NCI-H69 (cell line): ENCODE measurements at regions not wholly inside any gene's neighbourhood (a gene's known extent, or its start where the extent isn't known, plus 50 kb on each side); places are given as distances from the start of the nearest gene placed in this dataset.

ENCODE experiments used
- DNase-seq: peaks from one replicate; lab custom pipeline; 2025; lab: John Stamatoyannopoulos, UW

GRCh38 chr12:11946161-11946560 lies 124.6 kb upstream of the BCL2L14 start:
- DNase-seq: no peak

DNA sequence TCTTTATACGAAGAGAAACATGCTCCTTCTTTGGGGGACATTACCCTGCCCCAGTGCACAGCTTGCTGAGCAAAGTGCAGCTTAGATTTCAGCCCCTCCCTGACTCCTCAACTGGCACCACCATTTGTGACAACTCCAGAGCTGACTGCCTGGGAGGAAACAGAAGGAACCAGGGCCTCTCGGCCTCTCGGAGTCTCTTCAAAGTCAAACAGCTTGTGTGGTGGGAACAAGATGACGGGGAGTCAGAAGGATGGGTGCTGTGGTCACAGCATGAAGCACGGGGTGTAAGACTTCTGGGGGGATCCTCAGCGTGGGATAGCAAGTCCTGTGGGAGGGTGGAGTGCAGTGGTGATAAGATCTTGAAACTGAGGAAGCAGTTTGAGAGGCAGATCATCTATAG lies 123.5 kb upstream of the BCL2L14 start:
- no peak for DNase-seq

DNA sequence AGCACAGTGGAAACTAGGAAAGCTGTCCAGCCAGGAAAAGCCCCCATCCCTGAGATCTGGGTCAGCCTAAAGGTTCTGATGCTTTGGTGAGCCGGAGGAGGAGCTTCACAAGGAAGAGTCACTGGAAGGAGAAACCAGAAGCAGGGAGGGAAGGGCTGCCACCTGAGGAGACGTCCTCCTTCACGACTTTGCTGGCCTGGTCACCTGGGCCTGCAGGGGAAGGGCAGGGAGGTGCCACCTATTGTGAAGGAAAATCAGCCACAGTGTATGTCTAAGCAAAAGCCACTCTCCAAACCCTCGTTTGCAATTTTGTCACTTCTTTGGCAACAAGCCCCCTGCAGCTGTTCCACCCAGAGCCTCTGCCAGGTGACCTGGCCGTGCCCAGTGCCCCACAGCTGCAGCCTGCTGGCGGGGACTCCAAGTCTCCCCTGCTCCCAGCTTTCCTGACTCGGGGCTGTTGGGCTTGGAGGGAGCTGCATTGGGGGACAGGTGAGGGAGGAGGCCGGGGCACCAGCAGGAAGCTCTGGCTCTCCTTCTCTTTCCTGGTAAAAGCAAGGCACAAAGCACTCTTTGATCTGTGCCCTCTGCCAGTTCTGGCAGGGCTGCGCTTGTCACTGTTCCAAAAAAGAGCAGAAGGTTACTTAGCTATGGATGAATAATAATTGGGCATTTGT lies 120.9 kb upstream of the BCL2L14 start:
- DNase-seq: peak; percentile 48

GRCh38 chr12:11951209-11951608 lies 119.5 kb upstream of the BCL2L14 start:
- DNase-seq: no peak

- DNase-seq: no peak
Measured at GRCh38 chr12:11953523-11953922, 117.2 kb upstream of the BCL2L14 start.

DNA sequence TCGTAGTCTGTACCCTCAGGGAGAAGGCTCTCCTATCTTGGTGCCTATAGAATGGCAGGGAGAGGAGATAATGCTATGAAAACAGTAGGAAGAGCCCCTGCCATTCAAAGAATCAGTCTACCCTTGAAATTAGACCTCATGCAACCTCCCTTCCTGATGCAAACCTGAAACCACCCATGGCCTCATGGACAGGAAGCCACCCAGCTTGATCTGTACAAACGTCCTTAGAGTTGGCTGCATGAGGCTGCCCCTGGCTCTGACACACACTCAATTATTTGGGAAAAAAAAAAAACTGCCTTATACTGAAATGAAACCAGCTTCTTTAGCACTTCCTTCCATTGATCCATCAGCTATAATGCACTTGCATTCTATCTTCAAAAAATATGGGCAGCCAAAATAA lies 116.6 kb upstream of the BCL2L14 start:
- DNase-seq: peak; percentile 7

- no peak for DNase-seq
Measured at GRCh38 chr12:11958221-11959091, 112.3 kb upstream of the BCL2L14 start.

DNA sequence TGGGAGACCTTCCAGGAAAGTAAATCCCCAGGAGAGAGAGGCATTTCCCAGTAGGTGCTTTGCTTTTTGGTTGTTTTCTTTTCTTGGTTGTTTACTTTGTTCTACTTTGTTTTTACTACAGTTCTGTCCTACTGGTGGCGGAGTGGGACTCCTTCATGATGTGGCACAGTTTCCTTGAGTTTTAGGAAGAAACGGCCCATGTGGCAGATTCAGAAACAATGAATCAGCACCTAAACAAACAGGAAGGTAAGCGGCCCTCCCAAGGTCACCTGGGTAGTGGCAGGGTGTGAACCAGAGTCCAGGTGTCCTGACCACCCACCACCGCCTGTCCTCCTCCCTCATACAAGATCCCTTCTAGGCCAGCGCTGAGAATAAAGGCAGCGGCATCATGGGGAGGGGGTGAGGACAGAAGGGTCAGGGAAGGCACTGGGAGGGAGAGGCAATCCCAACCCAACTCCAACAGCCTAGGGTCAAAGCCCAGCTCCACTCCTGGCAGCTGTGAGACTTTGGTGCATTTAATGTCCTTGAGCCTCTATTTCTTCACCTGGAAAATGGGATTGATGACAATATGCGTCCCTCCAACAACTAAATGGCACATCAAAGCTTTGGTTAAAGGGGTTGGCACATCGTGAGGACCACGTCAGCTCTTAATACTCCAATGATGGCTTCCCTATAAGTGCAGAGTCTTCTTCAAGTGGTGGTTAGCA lies 111.5 kb upstream of the BCL2L14 start:
- no peak for DNase-seq

GRCh38 chr12:11960646-11961045 lies 110.1 kb upstream of the BCL2L14 start:
- no peak for DNase-seq

GRCh38 chr12:11961686-11962085 lies 109.1 kb upstream of the BCL2L14 start:
- no peak for DNase-seq

DNA sequence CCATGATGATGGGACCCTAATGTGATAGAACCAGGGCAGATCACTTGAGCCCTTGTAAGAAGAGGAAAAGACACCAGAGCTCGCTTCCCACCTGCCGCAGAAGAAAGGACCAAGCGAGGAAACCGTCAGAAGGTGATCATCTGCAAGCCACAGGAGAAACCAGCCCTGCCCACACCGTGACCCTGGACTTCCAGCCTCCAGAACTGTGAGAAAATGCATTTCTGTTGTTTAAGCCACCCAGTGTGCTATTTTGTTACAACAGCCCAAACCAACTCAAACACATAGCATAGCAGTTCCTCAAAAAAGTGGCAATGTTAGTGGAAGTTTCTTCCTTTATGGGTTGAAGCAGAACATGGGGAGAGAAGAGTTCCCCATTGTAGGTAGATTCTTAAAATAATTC lies 107.9 kb upstream of the BCL2L14 start:
- no peak for DNase-seq

GRCh38 chr12:11963841-11964471 lies 106.8 kb upstream of the BCL2L14 start:
- DNase-seq: no peak

GRCh38 chr12:11965258-11965910 lies 105.4 kb upstream of the BCL2L14 start:
- DNase-seq: no peak

GRCh38 chr12:11967376-11968047 lies 103.2 kb upstream of the BCL2L14 start:
- no peak for DNase-seq

GRCh38 chr12:11968048-11968383 lies 102.7 kb upstream of the BCL2L14 start:
- DNase-seq: no peak

- DNase-seq: no peak
Measured at GRCh38 chr12:11968516-11968915, 102.2 kb upstream of the BCL2L14 start.

DNA sequence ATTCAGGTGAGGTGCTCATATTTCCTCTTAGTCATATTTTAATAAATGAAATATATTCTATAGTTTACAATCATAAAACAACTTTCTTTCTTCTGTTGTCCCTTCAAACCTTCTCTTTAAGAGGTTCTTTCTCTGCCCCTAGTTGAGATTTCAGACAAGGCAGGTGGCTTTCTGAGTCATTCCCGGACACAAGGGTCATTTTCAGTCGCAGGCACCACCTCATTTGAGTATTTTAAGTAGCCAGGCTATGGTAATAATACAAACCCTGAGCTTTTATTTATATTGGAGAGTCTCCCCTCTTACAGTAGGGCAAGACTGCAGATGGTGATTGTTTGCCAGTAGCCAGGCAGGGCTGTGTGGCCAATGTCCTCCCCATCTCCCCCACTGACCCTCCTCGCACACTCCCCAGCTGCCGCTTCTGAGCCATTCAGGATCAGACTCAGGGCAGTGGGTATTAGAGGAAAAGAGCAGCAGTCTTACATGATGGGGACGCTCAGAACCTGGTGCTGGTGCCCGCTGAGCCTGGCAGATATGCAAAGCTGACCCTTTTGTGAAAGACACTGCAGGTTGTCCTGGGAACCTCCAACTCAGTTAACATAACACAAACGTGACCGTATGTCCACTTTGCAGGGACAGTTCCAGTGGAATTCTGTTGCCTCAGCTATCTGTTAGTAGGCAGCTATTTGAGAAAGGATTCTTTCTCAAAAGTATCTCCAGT lies 101.1 kb upstream of the BCL2L14 start:
- DNase-seq: no peak

DNA sequence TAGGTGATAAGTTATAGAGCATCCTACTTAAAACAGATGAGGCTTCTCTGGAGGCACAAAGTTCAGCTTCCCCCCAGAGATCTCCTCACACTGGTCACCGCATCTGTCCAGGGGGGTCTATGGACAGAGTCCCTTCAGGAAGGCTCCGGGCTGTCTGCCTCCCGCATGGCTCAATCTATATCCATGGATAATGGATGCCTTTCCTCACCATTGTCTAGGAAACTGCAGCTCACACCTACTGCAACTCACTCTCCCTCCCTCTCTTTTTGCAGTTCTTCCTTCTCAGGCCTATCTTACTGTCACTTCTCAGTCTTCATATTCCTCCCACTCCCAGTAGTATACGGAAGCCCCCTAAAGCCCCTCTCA lies 100.6 kb upstream of the BCL2L14 start:
- DNase-seq: no peak

- DNase-seq: no peak
Measured at GRCh38 chr12:11973396-11973795, 97.3 kb upstream of the BCL2L14 start.

DNA sequence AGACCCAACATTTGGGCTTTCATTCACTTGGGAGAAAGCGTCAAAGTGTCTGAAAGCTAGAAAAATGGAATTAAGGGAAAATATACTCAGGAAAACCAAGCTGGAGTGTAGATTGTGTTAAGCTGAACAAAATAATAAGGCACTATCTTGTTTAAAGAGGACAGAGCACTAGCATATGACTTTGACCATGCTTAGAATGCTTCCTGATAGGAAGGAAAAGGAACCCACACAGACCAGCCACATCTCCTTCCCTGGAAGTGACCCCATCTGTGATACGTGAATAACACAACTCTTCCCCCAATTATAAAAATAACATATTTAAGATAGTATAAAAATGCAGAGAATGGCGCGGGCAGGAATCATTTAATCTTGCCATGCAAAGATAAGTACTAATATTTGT lies 94.7 kb upstream of the BCL2L14 start:
- no peak for DNase-seq
